Hippocampal formation (tissue), 2 donors: ENCODE measurements at regions not wholly inside any gene's neighbourhood (a gene's known extent, or its start where the extent isn't known, plus 50 kb on each side); places are given as distances from the start of the nearest gene placed in this dataset.
"Not testable (repeated sequence)": the region's sequence is repeated elsewhere in the genome, so short reads cannot be mapped to it uniquely, and the experiment has no call there.

Experiments used
- DNase-seq, 2 donors: peaks; one replicate each; lab custom pipeline; 2025; lab: John Stamatoyannopoulos, UW

DNA sequence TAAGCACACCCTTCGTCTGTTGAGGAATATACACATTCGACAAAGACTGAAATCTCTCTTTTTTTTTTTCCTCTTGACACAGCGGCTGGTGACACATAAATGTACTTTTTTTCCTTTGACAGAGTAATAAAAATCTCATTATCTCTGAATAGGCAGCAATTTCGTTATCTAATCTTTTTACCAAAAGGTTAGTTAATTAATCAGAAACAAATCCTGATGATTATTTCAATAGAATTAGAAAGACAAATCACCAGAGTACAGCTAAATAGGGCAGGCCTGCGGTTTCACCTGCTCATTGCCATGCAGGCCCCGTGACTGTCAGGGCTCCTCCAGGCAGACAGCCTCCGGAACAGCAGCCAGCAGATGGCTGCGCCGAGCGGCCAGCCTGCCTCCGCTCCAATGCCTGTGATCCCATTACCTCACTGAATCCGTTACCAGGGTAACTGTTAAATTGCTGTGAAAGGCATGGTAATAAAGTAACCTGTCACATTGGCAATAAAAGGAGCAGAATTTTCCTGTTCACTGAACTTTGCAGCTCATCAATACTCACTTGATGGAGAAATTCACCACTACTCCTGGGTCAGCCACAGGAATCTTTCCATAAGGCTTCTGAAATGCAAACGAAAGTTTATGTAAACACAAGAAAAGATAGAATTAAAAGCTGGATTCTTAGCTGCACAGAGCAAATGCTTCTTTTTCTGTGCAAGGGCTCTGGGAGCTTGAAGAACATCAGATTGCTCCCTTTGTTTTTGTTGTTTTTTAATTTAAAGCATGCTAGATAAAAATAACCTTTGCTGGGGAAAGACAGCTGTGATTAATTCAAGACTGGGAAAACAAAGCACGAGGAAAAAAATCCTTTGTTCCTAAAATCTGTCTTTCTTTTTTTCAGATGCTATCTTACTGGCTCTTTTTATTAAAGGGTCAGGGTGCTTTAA is 666.4 kb upstream of the ZNF608 start:
- peak; percentile 80 to 92 for DNase-seq

DNA sequence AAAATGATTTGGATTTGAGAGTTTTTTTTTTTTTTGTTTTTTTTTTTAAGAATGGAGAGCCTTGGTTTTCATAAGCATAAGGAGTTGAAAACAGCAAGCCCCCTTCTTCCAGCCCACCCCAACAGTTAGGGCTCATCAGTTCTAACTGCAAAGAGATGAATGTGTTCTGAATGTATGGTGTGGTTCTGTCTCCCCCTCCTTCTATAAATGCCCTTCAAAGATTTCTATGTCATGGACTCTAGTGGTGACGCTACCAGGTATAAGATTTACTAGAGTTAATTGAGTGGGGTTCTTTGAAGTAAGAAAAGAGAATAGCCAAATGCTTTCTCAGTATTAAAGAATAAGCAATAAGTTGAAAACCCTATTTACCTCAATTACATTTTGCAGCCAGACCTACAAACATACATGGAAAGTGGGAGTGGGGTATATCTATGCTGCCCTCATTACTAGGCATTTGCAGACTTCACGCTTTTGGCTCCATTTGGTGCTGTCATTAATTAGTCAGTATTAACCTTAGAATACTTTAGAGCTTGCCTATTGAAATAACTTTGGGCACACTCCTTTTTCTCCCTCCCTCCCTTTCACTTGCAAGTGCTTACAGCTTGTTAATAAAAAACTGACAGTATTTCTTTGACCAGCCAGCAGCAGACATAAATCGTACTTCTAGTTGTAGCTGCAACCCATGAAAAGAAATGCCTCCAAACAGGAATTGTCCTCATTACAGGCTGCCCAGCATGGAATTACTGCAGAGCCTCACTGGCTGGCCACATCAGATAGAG is 667.2 kb upstream of the ZNF608 start:
- peak in 1 of 2 donors; percentile 53 for DNase-seq

DNA sequence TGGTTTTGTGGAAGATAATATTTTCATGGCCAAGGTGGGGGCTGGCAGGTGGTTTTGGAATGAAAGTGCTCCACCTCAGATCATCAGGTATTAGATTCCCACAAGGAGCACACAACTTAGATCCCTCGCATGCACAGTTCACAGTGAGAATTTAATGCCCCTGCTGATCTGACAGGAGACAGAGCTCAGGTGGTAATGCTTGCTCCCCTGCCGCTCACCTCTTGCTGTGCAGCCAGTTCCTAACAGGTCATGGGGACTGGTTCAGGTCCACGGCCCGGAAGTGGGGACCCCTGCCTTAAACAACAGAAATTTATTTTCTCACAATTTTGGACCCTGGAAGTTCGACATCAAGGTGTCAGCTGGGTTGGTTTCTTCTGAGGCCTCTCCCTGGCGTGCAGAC is 668.7 kb upstream of the ZNF608 start:
- no peak for DNase-seq

DNA sequence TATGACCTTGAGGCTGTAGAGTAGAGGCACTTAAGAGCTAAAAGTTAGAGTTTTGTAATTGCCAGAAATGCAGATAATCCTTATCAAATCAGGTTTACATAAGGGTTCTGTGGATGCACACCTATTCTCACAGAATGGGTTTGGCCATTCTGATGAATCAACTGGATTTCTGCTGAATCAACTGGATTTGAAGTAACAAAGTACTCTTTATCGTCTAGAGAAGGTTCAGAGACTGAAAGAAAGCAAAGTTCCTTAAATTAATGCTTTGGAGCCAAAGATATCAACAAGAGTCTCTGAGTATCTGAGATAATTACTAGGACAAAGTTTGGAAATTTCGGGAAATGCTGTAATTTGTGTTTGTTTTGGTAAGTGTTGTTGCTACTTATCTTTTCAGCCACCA is 669.6 kb upstream of the ZNF608 start:
- DNase-seq = no peak

DNA sequence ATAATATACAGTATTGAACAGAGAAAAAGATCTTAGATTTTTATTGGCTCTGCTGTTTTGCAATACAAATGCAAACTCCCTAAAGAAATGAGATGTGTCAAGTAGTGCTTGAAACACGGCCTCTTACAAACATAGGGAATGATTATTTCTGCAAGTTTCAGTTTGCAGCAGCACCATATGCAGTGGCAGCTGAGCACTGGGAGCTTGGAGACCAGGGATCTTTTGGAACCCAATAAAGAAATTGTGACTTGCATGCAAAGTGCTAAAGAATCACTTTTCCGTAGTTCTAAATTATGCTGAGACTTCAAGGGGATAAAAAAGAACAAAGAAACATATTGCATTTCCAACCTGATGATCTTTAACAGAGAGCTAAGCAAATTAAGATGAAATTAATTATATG is 674.6 kb upstream of the ZNF608 start:
- no peak for DNase-seq

DNA sequence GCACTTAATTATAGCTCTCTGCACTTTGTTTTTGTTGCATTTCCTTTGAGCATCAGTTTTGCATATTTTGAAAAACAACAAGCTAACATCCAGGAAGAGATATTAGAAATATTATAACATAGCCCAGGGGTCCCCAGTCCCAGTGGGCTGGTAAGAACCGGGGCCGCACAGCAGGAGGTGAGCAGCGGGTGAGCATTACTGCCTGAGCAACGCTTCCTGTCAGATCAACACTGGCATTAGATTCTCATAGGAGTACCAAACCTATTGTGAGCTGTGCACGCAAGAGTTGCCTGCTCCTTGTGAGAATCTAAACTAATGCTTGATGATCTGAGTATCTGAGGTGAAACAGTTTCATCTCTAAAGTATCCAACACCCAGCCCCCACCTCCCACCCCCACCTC is 675.9 kb upstream of the ZNF608 start:
- no peak for DNase-seq

DNA sequence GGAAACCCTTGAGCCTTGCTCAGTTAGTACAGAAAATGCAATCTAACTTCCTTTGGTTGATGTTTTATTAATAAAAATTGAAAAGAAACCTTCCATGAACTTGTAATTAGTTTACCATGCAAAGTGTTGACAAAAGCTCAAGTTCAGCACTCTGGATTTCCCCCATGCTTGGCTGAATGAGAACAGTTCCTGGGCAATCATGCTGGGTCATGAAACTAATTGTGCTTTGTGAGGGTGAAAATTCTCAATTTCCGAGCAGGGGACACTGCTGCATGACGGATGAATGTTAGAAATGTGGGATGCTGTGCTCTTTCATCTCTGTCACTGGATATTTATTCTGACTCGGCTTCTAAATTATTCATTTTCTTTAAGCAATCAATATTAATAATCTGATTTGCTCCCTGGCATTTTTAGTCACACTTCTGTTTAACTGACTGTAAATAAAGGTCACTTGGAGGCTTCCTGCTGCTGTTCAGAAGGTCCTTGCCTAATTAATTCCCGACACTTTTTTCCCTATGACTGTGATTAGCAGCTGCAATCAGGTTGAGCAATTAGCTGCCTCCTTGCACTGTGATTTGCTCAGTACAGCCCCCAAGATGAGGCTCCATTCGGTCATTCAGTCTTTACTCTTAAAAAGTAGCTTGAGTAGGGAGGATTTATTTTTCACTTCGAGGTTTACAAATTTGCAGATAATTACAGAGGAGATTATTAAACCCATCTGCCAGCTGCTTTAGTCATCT is 678.1 kb upstream of the ZNF608 start:
- peak in 1 of 2 donors; percentile 32 for DNase-seq

DNA sequence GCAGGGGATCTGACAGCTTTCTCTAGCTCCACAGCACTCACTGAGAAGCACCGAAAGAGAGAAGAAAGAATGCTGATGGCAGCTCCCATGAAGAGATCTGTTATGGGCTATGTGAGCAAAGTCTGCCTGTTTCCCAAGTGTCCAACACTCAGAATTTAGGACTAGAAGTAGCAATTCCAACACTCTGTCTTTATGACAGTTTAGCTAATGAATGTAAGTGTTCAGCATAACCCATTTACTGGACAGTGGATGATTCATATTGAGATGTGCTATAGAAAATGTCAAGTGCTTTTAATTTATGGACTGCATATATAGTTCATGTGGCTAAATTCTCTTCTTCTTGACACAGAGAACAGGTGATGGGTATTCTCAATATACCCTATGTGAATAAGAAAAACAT is 683.1 kb upstream of the ZNF608 start:
- DNase-seq = no peak

DNA sequence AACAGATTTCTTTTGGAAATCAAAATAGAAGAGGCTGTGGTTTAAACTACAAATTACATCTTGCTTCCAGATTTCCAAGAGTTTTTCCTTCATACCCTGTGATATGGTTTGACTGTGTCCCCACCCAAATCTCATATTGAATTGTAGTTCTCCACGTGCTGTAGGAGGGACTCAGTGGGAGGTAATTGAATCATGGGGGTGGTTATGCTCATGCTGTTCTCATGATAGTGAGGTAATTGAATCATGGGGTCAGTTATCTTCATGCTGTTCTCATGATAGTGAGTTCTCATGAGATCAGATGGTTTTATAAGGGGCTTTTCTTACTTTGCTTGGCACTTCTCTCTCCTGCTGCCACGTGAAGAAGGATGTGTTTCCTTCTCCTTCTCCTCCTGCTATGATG is 687.0 kb upstream of the ZNF608 start:
- DNase-seq = no peak

DNA sequence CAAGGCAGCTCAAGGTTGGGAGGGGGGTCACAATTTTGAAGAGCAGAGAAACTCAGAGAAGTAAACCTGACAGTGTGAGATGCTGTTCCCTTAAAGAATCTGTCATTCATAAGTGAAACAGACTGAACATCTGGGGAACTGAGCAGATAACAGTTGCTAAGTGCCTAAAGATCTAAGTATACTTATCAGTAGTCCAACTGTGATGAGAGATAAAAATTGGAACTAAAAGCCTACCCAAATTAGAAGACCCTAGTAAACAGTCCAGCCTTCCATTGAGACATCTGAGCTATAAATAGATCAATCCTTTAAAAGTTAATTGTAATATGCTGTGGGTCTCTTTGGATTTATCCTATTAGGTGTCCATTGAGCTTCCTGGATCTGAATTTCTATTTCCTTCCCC is 692.8 kb upstream of the ZNF608 start:
- DNase-seq = no peak

DNA sequence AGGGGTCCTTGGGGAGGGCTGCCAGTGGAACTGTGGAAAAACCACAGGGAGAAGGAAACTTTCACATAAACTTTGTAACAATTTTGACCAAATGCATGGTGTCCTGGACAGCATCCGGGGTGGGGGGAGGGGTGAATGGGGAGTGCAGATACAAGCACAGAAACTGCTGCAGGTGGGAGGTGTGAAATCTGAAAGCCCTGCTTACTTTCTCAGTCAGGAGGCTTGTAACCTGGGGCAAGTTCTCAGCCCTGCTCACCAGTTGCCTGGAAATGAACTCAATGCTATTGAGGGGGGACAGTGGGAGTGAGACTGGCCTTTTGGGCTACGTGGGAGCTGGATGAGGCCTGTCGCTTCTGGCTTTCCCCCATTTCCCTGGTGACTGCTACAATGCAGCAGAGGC is 694.5 kb upstream of the ZNF608 start:
- no peak for DNase-seq

DNA sequence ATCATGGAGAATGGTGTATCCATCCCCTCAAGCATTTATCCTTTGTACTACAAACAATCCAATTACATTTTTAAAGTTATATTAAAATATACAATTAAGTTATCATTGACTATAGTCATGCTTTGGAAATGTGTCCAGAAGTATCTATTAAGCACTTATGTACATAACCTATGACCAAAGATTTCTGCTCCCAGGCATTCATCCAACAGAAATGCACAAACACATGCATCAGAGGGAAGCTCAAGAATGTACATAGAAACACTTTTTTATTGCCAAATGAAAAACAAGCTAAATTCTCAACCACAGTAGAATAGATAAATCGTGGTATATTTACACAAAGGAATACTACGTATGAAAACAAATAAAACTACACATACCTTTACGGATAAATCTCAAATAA is 700.5 kb upstream of the ZNF608 start:
- DNase-seq = no peak

DNA sequence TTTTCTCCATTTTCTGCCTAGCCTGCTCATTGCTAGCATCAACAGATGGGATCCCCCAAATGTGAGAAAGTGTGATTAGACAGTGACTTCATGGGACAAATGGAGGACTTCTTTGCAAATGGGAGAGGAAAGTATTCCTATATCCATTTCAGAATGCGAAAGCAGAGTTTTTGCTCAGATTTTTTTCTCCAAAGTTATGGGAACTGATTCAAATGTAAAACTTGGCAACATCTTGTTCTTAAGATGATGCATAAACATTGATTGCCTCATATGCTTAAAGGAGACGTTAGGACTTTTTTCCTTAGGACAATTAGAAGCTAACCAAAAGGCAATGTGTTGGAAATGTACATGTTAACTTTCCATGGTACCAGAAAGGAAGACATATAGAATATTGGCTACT is 704.3 kb upstream of the ZNF608 start:
- no peak for DNase-seq

DNA sequence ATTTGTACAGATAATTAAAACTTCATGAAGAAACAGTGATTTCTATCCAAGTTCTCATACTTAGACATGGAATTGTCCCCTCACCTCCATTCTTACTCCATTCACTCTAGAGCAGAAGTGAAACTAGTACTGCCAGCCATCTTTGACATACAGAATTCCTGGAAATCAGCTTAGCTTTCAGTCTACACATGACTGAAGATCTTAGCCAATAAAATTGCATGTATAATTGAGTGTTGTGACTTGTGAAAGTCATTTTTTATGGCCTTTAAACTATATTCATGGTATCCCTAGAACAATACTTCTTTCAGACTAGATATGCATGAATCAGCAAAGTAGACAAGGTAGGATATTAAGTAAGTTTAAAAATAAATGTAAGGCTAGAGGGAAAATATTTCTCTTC is 705.2 kb upstream of the ZNF608 start:
- DNase-seq = no peak

DNA sequence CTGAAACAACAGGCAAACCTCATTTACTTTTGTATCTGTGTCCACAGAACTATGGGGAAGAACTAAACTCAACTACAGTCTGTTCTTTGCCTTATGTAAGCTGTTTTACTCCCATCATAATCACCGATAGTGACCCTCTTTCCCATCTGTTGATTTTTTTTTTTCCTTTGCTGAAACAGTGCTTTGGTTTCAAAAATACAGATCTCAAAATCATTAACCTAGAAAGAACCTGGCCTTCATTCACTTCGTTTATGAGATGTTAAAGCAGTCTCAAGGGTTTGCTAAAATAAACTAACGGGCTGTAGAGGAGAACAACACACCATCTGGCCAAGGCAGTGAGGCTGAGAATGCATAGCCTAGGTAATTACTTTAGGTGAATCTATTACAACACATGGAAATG is 706.6 kb upstream of the ZNF608 start:
- DNase-seq = no peak

DNA sequence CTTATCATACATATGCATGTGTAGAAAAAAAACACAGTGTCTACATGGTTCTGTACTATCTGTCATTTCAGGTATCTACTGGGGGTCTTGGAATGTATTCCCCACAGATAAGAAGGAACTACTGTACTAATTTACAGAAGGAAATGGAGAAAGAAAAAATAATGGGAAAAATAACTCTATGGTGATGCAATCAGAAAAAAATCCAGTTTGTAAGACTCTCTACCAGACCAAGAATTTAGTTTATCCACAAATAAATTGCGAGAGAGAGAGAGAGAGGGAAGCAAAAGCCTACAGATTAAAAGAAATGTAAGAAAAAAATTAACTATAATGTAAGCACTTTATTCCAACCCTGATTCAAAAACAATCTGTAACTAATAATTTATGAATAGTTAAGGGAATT is 708.6 kb upstream of the ZNF608 start:
- DNase-seq = no peak

DNA sequence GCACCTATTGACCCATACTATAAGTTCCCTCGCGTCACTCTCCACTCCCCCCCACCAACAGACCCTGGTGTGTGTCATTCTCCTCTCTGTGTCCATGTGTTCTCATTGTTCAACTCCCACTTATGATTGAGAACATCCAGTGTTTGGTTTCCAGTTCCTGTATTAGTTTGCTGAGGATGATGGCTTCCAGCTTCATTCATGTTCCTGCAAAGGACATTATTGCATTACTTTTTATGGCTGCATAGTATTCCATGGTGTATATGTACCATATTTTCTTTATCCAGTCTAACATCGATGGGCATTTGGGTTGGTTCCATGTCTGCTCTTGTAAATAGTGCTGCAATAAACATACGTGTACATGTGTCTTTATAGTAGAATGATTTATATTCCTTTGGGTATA is 709.6 kb upstream of the ZNF608 start:
- DNase-seq = not testable (repeated sequence)

DNA sequence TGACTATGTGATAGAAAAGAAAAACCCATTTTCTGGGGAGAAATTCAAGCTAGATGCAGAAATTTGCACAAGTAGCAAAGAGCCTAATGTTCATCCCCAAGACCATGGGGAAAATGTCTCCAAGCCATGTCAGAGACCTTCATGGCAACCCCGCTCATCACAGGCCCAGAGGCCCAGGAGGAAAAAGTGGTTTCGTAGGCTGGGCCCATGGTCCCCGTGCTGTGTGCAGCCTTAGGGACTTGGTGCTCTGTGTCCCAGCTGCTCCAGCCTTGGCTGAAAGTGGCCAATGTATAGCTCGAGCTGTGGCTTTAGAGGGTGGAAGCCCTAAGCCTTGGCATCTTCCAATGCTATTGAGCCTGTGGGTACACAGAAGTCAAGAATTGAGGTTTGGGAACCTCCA is 711.2 kb upstream of the ZNF608 start:
- DNase-seq = no peak

DNA sequence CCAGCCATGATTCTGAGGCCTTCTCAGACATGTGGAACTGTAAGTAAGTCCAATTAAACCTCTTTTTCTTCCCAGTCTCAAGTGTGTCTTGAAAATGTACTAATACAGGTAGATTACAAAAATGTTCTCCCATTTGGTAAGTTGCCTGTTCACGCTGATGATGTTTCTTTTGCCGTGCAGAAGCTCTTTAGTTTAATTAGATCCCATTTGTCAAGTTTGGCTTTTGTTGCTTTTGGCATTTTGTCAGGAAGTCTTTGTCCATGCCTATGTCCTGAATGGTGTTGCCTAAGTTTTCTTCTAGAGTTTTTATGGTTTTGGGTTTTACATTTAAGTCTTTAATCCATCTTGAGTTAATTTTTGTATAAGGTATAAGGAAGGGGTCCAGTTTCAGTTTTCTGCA is 712.5 kb upstream of the ZNF608 start:
- not testable (repeated sequence) for DNase-seq

DNA sequence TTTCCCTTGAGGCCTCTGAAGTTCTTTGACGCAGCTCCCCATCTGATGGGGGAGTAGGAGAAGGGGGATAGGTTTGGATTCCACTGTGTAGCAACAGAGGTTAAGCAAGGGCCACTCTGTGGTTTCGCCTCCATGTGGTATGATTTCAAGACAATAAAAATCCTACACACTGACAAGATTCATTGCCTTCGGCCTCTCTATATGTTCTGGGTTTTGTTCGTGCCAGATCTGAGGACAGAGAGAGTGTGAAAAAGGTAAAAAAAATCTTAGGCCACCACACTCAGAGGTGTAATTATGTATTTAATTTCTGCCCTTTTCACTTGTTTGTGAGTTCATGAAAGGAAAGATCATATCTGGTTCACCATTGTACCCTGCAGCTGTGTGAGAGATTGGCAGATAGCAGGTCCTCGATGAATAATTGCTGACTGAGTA is 715.2 kb upstream of the ZNF608 start:
- DNase-seq = no peak

DNA sequence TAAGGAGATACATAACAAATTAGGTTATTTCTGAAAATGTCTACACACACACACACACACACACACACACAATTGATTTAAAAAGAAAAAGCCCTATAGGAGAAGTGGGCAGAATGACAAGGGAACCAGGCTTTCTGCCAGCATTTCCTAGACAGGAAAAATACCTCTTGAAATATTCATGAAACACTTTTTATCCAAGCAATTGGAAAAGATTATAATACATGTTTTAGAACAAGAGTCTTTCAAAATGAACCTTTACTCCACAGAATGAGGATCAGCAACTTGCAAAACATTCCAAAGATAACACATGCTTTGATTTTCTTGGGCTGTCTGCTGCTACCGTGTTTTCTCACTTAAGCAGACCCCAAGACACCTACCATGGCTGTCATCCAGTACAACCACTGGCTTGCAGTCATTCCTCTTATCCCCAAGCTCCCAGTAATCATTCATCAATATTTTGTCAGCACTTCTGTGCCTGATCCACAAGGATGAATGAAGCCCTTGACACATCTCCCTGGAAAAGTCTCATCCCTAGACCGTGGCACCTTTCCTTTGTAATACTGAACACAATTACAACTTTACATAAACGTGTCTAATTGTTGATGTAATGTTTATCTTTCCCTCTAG is 717.1 kb upstream of the ZNF608 start:
- no peak for DNase-seq

DNA sequence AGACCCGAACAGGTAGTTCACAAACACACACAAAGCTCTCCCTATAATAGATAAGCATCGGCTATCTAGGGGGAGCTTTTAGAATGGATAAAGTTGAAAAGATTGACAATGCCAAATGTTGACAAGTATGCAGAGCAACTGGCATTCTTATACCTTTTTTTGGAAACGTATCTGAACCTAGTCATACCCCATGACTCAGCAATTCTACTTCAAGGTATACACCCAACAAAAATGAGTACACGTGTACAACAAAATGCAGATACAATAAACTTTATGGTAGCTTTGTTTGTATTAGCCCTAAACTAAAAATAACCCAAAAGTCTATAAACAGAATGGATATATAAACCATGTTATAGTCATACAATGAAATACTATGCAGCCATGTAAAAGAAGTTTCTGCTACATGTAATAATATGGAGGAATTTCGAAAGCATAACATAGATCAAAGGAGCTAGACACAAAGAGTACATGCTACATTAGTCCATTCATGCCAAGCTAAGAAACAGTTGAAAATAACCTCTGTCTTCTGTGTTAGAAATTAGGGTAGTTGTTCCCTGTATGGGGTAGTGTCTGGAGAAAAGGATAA is 718.5 kb upstream of the ZNF608 start:
- DNase-seq = no peak
